OCI-LY1 (cell line): ENCODE measurements at regions not wholly inside any gene's neighbourhood (a gene's known extent, or its start where the extent isn't known, plus 50 kb on each side); places are given as distances from the start of the nearest gene placed in this dataset.

ENCODE experiments used
- EZH2 ChIP-seq: fragments of 200-600 bp; sonication (generic), shearing (Covaris generic); IDR thresholded peaks from 2 replicates; pipeline ENCODE4 v1.8.0; 2017; ENCODE audit warnings: borderline replicate concordance, mixed run types, mild to moderate bottlenecking, antibody characterized with exemption, low read length, moderate library complexity, mixed read lengths
- TF ChIP-seq, protein P1 (sequence below): fragments of 200-600 bp; sonication (generic), shearing (Covaris generic); IDR thresholded peaks from 2 replicates; pipeline ENCODE4 v1.5.1; 2017; ENCODE audit warnings: mild to moderate bottlenecking, antibody characterized with exemption, low read length, moderate library complexity, mixed read lengths

DNA sequence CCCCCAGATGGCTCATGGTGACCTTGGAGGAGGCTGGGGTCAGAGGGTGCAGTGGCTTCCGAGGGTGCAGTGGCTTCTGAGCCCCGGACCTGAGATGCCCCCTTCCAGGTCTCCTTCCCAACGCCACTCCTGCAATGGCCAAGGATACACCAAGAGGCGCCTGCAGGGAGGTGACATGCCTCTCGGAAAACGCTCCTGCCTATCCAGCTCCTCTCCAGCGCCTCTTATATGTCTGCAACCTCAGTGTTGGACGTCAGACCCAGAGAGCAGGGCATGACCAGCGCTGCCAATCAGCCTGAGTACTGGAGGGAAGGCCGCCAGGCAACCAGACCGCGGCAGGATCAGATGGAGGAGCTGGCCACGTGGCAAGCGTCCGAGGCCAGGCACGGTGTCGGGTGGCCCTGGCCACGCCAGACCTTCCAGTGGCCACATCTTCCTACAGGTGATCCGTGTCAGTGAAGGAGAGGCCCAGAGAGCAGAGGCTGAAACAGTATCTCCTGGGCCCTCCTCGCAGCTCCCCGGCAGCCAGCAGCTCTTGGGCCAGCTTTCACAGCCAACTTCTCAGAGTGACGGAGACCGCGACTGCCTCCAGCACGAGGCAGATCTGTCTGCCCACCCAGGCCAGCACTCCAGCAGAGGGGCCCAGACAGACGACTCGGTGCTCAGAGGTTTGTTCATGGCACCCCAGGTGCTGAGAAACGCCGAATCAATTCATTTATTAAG is 199.5 kb upstream of the SALL3 start:
- TF ChIP-seq, protein P1, sequence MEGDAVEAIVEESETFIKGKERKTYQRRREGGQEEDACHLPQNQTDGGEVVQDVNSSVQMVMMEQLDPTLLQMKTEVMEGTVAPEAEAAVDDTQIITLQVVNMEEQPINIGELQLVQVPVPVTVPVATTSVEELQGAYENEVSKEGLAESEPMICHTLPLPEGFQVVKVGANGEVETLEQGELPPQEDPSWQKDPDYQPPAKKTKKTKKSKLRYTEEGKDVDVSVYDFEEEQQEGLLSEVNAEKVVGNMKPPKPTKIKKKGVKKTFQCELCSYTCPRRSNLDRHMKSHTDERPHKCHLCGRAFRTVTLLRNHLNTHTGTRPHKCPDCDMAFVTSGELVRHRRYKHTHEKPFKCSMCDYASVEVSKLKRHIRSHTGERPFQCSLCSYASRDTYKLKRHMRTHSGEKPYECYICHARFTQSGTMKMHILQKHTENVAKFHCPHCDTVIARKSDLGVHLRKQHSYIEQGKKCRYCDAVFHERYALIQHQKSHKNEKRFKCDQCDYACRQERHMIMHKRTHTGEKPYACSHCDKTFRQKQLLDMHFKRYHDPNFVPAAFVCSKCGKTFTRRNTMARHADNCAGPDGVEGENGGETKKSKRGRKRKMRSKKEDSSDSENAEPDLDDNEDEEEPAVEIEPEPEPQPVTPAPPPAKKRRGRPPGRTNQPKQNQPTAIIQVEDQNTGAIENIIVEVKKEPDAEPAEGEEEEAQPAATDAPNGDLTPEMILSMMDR = no peak
- TF ChIP-seq EZH2 = no peak
